ENCODE measurements at regions not wholly inside any gene's neighbourhood (a gene's known extent, or its start where the extent isn't known, plus 50 kb on each side); places are given as distances from the start of the nearest gene placed in this dataset.

DNA sequence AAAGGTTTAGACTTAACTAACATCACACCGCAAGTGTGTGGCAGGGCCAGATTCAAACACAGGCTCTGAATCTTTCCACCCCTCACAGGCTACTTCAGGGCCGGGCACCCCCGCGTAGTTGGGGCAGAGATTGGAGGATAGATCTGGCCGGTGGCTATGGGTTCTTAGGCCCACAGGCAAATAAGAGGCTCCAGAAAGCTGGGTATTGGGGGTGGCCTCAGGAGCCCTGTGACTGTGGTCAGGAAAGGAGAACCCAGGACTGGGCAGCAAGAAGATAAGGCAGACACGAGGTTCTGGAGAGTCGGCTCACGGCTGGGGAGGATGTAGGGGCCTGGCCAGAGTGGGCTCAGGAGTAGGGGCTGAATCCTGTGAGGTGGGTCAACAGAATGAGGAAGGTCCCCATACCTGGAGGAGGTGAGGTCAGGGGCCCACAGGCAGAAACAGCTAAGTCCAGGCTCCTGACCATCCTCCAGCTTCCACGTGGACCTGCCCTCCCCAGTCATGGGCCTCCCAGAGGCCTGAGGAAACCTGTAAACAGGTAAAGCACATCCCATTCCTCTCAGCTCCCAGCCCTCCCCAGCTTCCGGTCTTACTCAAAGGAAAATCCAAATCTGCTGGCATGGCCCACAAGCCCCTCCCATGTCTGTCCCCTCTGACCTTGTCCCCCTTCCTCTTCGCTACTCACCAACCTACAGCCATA is 306.2 kb downstream of the MATN1 start:
- no peak for DNase-seq

DNA sequence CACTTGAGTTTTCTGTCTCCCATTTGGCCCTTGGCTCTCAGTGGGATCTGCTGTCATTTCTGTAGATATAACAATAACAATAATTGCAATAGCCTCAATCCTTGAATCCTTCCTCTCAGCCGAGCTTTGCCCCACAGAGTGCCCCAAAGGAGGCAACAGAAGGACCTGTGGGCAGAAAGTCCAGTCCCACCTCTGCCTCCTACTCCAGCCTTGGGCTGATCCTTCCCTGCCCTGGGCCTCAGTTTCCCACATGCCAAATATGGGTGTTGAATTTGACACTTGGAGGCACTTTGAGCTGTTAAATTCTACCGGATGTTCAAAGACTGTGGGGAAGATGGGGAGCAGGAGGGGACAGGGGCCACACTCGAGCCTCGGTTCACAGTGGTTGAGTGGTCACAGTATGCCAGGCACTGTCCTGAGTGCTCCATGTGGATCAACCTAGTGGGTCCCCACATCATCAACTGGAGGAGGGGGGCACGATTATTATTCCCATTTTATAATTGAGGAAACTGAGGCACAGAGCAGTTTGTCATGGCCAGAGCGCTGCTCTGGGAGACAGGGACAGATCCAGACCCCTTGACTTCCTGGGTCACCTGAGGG is 307.1 kb downstream of the MATN1 start:
- DNase-seq: no peak

DNA sequence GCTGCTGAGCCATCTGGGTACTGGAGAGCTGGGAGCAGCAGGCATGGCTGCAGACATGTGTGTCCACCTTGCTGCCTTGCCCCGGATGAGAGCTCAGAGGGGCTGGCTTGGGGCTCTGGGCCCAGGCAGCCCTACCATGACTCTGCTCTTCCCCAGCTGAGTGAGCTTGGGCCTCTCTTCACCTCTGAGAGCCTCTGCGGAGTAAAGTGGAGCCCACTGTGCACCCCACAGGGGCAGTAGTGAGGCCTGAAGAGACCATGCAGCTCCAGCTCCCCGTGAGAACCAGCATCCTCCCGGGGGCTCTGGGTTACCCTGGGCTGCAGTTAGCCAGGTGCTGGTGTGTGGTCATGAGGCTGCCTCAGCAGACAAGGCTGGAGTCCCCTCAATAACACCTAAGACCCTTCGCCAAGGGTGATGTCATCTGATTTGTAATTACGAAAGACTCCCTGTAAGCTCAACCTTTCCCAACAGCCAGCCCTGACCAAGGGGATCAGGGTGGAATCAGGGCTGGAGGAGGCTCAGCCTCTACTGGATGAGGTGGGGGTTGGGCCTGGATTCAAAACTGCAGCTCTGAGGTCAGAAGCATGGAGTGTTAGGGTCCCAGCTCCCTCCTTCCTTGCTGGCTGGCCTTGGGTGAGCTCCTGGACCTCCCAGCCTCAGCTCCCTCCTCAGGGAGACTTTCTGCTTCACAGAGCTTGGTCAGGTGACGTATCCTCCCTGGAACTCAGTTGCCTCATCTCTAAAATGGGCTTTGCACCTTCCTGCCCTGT is 308.0 kb downstream of the MATN1 start:
- DNase-seq: no peak

DNA sequence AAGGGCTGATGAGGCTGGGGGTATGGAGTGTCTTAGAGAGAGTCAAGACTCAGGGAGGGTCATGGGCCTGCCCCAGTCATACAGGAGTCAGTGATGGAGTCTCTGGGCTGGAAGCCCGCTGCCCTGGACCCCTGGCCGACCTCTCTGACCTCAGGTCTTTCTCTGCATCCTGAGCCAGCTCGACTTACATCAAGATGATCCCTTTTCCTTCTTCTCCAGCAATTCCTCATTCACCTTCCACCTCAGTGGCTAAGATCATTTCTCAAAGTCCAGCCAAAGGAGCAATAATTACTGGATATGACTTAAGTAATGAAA is 308.6 kb downstream of the MATN1 start:
- DNase-seq: no peak

DNA sequence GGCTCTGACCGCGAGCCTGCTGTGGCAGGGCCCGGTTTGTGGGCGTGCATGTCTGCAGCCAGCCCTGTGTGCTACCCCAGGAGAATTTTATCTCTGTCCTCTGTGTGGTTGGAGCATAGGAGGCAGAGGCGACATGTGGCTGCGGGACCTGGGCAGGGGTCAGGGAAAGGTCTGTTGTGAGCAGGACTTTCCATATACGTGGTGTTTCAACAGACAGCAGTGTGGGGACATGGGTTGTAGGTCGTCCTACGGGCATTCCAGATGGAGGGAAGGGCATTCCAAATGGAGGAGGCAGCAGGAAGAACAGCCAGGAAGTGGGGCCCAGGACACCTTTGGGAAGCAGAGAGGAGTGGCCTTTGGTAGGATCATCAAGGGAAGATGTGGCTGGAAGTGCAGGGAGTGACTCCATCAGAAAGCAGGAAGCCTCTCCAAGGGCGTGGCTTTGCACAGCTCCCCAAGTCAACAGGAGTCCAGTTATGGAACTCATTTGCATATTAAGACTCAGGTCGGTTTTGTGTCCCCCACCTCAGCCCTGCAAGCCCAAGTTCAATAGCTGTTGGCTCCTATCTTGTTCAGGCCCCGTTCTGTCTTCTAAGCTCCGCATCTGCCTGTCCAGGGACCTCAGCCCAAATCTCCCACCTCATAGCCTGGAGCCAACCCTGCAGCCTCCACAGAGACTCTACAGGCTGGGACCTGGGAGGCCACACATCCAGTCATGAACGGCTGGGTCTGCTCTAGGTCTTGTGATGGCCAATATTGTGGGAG is 309.1 kb downstream of the MATN1 start:
- no peak for DNase-seq

DNA sequence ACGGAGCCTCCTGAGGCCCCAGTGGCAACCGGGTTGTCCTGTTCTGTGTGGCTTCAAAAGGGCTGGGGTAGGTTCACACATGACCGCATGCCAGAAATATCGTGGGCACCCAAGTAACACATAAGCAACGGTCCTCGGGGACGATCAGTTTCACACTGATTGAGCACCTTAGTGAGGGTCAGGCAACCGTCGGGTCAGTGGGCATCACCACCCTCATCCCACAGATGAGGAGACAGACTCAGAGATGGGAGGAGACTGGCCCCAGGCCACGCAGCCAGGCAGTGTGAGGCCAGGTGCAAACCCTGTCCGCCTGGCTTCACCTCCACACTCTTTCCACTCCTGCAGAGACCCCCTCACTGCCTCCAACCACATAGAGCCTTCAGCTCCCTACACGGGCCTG is 309.8 kb downstream of the MATN1 start:
- no peak for DNase-seq

DNA sequence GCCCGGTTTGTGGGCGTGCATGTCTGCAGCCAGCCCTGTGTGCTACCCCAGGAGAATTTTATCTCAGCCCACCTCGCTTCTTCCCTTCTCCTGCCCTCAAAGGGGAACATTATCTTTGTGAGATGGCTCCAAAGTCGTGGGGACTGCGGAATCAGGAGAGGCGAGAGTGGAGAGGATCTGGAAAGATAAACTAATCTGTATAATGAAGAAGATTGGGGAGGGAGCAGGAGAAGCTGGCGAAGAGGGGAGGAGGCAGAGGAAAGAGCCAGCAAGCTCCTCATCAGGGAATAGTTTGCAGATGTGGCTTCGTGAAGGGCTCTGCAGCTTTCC is 310.3 kb downstream of the MATN1 start:
- no peak for DNase-seq

DNA sequence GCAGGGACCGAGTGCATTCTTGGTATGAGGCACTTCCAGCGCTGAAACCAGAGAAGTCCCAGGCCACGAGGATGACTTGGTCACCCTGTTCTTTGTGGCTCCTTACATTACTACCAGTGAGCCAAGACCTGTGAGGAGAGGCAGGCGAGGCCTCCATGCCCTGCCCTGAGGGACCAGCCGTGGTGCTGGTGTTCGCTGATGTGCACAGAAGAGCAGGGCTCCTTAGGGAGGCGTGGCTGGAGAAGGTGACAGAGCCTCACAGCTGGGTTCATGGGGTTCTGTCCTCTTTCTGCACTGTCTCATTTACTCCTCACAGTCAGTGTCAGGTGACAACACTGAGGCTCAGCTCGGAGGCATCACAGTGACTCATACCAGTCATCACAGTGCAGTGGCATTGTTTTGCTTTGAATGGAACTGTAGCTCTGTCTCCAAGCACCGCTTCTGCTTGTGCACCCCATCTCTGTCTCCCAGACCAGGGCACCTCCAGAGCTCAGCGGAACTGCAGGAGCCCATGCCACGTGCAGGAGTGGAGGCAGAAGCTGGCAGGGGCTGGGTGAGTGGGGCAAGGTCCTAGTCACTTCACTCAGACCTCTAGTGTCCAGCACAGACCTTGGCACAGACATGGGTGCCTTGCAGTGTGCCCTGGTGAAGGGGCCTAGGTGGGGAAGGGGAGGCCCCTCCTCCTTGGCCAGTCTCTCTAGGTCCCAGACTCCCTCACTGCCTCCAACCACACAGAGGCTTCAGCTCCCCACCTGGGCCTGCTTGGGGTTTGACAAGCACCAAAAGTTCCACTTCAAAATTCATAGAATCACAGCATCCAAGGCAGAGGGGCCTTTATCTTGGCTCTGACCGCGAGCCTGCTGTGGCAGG is 310.9 kb downstream of the MATN1 start:
- DNase-seq: no peak

DNA sequence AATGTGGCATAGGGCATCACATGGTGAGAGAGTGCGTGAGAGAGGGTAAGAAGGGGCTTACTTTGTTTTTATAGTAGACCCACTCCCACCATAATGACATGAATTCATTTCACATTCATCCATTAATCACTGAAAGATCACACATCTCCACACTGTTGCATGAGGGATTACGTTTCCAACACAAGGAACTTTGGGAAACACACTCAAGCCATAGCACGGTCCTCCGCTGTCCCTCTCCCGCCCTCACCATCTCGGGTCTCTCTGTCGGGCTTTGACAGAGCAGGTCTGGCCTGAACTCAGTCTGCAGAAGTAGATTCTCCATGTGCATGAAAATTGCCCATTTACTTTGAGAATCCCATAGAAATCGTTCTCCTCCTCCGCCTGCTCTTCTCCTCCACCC is 312.2 kb downstream of the MATN1 start:
- no peak for DNase-seq

DNA sequence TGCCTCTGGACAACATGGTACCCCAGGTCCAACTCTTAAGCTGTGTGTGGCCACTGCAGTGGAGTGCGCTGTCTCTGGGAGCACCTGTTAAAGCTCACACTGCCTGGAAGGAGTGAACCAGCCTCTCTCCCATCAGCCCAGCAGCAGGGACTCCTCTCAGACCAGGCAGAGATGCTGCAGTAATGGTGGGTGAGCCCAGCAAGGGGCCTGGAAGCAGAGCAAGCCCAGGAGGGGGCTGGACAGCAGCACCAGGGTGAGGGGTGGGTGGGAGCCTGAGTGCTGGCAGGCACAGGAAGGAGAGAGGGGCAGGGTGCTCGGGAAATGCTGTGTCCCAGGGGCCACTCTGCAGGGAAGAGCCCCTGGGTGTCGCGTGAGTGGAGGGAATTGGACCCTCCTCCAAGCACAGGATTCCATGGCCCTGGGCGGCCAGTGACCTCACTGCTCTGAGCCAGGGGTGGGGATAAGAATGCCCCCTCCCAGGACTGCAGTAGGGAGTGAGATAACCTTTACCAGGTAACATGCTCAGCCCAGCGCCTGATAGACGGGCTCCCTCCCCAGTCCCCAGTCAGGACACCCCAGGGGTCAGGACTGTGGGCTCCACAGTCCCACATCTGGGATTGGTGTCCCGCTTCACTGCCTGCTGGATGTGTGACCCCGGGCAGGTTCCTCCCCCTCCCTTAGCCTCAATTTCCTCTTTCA is 313.1 kb downstream of the MATN1 start:
- DNase-seq: no peak

DNA sequence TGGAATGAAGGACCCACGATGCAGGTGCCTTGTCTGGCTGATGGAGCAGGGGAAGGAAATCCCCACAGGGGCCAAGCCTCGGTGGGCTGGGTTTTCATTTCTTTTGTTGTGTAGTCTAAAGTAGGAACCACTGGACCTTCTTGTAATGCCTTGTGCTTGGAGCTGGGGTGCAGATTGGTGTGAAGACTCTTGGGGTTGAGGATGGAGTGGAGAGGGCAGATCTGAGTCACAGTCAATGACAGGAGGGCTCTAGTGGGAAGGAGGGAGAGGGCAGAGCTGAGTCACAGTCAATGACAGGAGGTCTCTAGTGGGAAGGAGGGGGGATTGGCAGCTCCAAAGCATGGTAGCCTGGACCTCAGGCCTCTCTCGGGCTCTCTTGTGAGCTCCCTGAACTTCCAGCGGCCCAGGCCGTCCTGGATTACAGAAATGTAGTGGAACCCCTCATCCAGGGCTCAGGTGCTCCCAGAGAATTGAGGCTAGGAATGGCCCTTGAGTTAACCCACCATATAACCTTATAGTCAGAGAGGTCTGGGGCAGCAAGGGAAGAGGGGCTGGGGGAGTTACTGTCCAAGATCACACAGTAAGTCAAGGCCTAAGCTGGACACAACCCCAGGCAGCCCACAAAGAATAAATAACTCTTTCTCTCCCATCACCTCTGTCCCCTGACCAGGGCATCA is 313.8 kb downstream of the MATN1 start:
- no peak for DNase-seq

DNA sequence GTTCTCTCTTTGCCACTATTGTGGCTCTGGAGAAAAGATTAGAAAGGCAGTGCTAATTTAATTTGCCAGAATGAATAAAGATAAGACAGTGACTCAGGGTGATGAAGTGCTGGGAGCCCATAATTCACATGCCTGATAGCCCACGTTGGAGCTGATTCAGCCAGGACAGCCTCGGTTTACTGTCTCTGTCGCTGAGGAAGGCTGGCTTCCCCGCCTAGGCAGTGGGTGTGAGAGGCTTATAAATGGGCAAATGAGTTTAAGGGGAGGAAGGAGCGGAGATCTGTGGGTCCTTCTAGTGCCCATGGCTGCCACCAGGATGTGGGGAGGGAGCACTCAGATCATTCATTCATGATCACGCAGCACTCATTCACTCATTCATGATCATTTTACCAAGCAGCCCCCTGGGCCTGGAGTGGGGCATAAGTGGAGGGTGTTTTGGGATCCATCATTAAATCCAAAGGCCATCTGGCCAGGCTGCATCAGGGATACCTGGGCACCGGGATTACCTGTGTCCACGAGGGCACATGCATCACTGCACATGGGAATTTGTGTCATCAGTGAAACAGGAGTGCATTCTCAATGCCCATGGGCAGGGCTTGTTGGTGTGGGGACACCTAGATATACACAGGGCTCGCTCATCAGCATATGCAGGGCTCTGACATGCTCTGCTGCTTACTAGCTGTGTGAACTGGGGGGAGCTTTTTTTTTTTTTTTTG is 315.4 kb downstream of the MATN1 start:
- no peak for DNase-seq

DNA sequence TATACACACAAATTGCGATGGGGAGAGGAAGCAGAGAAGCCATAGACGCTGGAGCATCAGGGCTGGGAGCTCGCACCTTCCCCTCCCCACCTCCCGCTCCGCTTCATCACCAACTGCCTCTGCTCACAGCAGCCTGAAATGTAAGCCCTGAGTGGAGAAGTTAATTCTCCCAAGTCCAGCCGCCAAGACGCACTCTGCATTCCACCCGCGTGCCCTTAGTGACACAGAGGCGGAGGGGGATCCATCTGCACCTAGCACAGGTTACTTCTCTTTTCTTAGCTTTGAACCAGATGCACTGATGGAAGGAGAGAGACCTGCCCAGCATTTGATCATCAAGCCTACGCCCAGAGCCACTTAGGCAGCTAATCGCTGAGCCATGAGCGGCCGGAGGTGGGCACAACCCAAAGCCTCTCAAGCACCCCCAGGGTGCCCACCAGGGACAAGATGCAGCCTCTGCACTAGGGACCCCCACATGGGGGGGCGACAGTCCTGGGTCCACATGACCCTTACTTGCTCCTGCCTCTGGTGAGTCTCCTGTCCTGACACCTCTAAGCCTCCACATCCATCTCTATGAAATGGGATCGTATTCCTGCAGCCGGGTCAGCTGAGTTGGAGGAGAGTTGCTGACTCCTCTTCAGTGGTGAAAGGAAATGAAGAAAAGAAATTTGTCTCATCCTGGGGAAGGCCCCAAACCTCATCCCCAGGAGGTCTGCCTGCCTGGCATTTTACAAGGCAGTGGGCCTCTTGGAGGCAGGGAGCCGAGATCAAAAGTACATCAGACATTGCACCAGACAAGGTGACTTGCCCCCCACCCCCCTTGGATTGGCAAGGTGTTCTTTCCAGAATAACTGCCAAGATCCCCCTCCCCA is 316.2 kb downstream of the MATN1 start:
- no peak for DNase-seq

DNA sequence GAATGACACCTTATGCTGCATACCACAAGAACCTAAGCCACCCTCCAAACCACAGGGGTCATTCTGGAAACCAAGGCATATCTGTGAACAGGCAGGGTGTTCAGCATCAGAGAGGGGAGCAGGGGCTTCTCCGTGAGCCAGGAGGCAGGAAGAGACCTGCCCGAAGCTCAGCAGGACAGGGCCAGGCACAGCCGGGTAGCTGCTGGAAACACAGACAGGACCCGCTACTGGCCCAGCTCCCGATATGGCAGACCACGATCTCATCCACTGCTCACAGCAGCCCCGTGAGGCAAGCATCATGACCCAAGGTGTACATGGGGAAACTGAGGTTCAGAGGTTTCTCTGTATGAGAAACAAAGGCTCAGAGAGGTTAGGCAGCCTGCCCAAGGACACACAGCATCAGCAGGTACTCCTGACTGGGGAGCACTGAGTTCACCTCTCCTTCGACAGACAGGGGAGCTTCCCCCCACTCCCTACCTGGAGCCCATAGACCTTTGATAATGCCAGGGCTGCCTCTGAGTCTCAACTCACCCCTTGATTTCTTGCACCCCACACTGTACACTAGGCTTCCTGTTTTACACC is 317.7 kb downstream of the MATN1 start:
- DNase-seq: no peak

DNA sequence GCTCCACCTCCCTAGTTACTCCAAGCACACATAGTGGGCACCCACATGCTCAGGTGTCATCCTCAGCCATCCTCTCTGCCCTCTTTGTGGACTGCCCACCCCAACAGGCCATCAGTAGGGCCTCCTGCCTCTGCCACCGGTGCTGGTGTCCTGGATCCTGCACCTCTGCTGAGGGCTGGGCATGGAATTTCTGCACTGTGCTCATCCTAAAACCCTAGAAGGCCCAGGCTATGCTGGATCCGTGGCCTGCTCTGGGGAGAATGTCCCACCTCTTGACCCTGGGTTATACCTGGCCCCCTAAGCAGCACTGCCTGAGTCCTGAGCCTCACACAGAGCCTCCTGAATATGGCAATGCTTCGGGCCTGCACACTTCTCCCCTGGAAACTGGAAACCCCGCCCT is 318.3 kb downstream of the MATN1 start:
- no peak for DNase-seq

DNA sequence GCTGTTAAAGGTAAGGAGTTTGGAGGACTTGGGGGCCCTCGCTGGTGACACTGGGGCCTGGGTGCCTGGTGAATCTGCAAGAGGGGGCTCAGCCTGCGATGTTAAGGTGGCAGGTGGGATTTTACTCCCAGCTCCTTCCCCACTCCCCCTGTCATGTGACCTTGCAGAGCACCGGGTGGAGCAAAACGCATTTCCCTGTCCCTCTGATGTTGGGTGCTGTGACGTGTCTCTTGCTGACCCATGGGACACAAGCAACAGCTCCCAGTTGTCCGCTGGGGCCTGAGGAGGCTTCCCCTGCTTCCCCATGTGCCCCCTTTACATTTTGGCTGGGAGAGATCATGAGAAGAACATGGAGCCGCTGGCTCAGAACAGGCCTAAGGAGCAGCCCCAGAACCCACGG is 319.0 kb downstream of the MATN1 start:
- no peak for DNase-seq

DNA sequence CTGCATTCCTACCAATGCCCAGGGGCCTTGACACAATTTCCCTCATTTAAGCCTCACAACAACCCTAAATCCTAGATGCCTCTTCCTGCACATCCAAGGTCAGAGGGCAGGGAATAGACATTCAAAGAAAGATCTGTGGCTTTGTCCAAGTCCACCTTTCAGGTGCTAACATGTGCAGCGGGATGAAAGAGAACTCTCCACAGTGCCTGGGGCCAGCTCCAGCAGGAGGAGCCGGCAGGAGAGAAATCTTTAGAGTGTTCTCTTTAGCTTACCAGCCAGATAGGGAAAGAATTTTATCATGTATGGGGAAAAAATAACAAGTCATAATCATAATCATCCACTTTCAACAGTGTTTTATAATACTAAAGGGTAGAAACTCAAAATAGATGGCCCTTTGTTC is 319.7 kb downstream of the MATN1 start:
- no peak for DNase-seq

DNA sequence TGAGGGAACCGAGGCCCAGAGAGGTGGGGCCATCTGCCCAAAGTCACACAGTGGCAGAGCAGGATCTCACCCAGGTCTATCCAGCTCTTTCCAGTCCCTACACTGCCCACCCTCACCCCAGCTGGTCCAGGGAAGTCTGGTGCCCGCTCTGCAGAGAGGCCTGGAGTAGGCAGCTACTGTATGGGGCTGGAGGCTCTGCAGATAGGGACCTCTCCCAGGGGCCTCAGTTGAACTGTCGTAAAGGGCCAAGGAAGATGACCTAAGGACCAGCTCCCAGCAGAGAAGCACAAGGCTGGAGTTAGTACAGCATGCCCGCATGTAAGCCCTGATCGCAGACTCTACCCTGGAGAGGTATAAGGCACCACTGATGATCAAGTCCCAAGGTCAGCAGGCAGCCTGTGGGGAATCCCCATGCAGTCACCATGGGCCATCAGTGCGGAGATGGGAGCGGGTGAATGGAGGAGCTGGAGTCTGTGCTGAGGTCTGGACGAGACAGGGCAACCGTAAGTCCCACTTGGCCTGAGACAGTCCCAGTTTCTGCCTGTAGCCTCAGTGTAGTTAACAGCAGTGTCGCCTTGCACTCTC is 320.2 kb downstream of the MATN1 start:
- DNase-seq: no peak

DNA sequence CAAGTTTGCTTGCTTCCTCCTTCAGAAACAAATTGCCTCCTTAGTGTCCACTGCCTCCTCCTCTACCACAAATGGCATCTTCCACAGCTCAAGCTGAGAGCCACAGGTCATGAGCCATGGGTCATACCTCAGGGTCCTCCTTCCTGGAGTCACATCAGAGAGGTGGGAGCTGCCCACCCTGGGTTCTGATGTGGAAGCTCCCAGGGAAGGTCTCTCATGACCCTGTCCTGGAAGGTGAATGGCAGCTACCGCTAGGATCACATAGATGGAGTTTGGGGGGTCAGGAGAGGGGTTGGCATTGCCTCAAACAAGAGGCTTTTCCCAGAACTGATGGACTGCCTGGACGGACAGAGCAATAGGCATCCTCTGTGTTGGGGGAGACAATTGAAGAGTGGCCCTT is 321.4 kb downstream of the MATN1 start:
- DNase-seq: no peak

Data from GDM1 (cell line).